Astrocyte of the cerebellum (primary cell): ENCODE measurements at regions not wholly inside any gene's neighbourhood (a gene's known extent, or its start where the extent isn't known, plus 50 kb on each side); places are given as distances from the start of the nearest gene placed in this dataset.

Source experiments
- DNase-seq: peaks from one replicate; pipeline ENCODE4 v3.0.0-alpha.2; 2011; ENCODE audit warnings: low read depth
- H3K4me3 ChIP-seq: 2 replicates; pipeline ENCODE4 v1.5.1; 2011; ENCODE audit warnings: mild to moderate bottlenecking, low read depth, low read length, moderate library complexity
- in situ Hi-C: cut with HindIII; loops from 2 replicates; pipeline ENCODE4 v1.10.0; 2017; ENCODE audit warnings: low sequenced_read_pairs
- TF ChIP-seq, protein P1 (sequence below): IDR thresholded peaks from 2 replicates; pipeline ENCODE4 v1.5.1; 2012; ENCODE audit warnings: low read length, low read depth, moderate library complexity, mild to moderate bottlenecking; ENCODE audit errors: missing control alignments

DNA sequence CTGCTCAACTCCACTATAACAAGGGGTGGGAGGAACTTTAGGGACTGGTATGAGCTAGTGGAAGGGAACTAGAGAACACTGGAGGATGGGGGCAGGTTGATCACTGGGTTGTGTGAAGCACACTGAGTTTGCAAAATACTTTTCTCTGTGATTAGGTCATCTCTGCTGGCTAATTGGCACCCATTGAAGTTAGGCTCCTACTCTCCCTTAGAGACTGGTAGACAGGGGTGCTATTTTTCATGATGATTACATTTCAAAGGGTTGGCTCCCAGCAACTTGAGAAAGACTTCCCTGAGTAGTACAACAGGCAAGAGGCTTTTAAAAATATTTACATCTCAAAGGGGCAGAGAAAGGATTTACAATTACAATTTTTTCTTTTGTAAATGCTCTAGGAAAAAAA lies 50.4 kb upstream of the MTAP start:
- DNase-seq = no peak
- in situ Hi-C loops = loop anchor here (10.0 kb wide), 1 partner anchor 57 kb away; no protein-coding TSS in a partner anchor
- TF ChIP-seq, protein P1, sequence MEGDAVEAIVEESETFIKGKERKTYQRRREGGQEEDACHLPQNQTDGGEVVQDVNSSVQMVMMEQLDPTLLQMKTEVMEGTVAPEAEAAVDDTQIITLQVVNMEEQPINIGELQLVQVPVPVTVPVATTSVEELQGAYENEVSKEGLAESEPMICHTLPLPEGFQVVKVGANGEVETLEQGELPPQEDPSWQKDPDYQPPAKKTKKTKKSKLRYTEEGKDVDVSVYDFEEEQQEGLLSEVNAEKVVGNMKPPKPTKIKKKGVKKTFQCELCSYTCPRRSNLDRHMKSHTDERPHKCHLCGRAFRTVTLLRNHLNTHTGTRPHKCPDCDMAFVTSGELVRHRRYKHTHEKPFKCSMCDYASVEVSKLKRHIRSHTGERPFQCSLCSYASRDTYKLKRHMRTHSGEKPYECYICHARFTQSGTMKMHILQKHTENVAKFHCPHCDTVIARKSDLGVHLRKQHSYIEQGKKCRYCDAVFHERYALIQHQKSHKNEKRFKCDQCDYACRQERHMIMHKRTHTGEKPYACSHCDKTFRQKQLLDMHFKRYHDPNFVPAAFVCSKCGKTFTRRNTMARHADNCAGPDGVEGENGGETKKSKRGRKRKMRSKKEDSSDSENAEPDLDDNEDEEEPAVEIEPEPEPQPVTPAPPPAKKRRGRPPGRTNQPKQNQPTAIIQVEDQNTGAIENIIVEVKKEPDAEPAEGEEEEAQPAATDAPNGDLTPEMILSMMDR = no peak
- H3K4me3 ChIP-seq = no peak overlapping the region
